ENCODE measurements at regions not wholly inside any gene's neighbourhood (a gene's known extent, or its start where the extent isn't known, plus 50 kb on each side); places are given as distances from the start of the nearest gene placed in this dataset.
A peak's percentile ranks its signal among the peaks of the same experiment; 100 is the strongest.

- POLR2A ChIA-PET: no interaction called here
- H3F3A ChIP-seq (replicated peaks; ENCODE audit: insufficient read depth): peaks cover 4% of the 10 kb centered on the region
- no peak overlapping the region for H3K4me3 ChIP-seq (ENCODE audit: low read depth in 2 of 2, low read length in 1 of 2)
- no peaks in the 10 kb centered on the region for H3K79me2 ChIP-seq (ENCODE audit: insufficient read depth)
- no peak for DNase-seq
- H3K27ac ChIP-seq (ENCODE audit: low read depth in 2 of 2, low read length in 1 of 2): no peak overlapping the region
- no peaks in the 10 kb centered on the region for H3K9me2 ChIP-seq
- CTCF ChIA-PET: interaction anchor here (0.7 to 1.7 kb wide), 3 partner anchors 9 to 18 kb away, joined by 3 to 4 read pairs (median 3); no protein-coding TSS in a partner anchor
- H2AFZ ChIP-seq (ENCODE audit: low read depth): no peak overlapping the region
- no peak overlapping the region for H3K4me2 ChIP-seq
- no peaks in the 10 kb centered on the region for H4K20me1 ChIP-seq (ENCODE audit: insufficient read depth)
- no peaks in the 10 kb centered on the region for H3K36me3 ChIP-seq (replicated peaks in 1 of 2; ENCODE audit: control insufficient read depth in 1 of 2, insufficient read depth in 2 of 2, low read length in 1 of 2)
- H3K27me3 ChIP-seq (ENCODE audit: insufficient read depth): no peaks in the 10 kb centered on the region
- peaks cover 0 to 5% of the 10 kb centered on the region in 2 experiments; a peak in 2 of 4 replicates for H3K4me1 ChIP-seq (ENCODE audit: control insufficient read depth in 1 of 2, insufficient read depth in 2 of 2, low read depth in 1 of 2, low read length in 1 of 2)
- whole genome bisulfite sequencing (ENCODE audit: low lambda C conversion rate): 91% methylated on average over 3 of the region's 3 CpGs
- no peak for TF ChIP-seq TEAD4 (IDR thresholded peaks at IDR 0.05; ENCODE audit: borderline replicate concordance, insufficient read depth)
- no peak for TF ChIP-seq GABPA (IDR thresholded peaks at IDR 0.05; ENCODE audit: low read depth)
- no peak for TF ChIP-seq YY1 (IDR thresholded peaks at IDR 0.05; ENCODE audit: low read depth)
- no peak for TF ChIP-seq TCF12 (IDR thresholded peaks at IDR 0.05)
- no peak for TF ChIP-seq USF1 (IDR thresholded peaks at IDR 0.05; ENCODE audit: borderline replicate concordance, low read depth)
- TF ChIP-seq MEF2A (IDR thresholded peaks at IDR 0.05; ENCODE audit: borderline replicate concordance, low read depth): no peak
- no peak for TF ChIP-seq ELF1 (IDR thresholded peaks at IDR 0.05)
- no peak for TF ChIP-seq CHD2 (IDR thresholded peaks at IDR 0.05; ENCODE audit: low read length, partially characterized antibody)
- no peak overlapping the region for H3K9ac ChIP-seq
- H3K9me3 ChIP-seq: no peaks in the 10 kb centered on the region
Measured at GRCh38 chr6:22007469-22007868, 289.4 kb downstream of the PRL start.

GRCh38 chr6:22008248-22008836 lies 288.5 kb downstream of the PRL start:
- TF ChIP-seq RCOR1 (IDR thresholded peaks at IDR 0.05; ENCODE audit: low read length) (no peak), SMC3 (IDR thresholded peaks at IDR 0.05; ENCODE audit: low read depth, low read length) (no peak), ZBTB33 (IDR thresholded peaks at IDR 0.05; ENCODE audit: borderline replicate concordance, low read depth) (no peak), FOSL2 (IDR thresholded peaks at IDR 0.05; ENCODE audit: borderline replicate concordance, low read depth) (no peak), PBX3 (IDR thresholded peaks at IDR 0.05) (0 out of 2 replicates have a peak, but pooled peaks have one; percentile 8)
- Histone ChIP-seq H3K36me3 (replicated peaks in 1 of 2; ENCODE audit: control insufficient read depth in 1 of 2, insufficient read depth in 2 of 2, low read length in 1 of 2) (no peaks in the 10 kb centered on the region), H2AFZ (ENCODE audit: low read depth) (no peak overlapping the region), H3F3A (replicated peaks; ENCODE audit: insufficient read depth) (peaks cover 4% of the 10 kb centered on the region), H3K4me3 (ENCODE audit: low read depth in 2 of 2, low read length in 1 of 2) (no peak overlapping the region), H3K9ac (no peak overlapping the region), H3K27me3 (ENCODE audit: insufficient read depth) (no peaks in the 10 kb centered on the region), H3K4me1 (ENCODE audit: control insufficient read depth in 1 of 2, insufficient read depth in 2 of 2, low read depth in 1 of 2, low read length in 1 of 2) (peaks cover 0 to 5% of the 10 kb centered on the region in 2 experiments; a peak in 1 of 4 replicates), H3K9me2 (no peaks in the 10 kb centered on the region), H3K79me2 (ENCODE audit: insufficient read depth) (no peaks in the 10 kb centered on the region), H4K20me1 (ENCODE audit: insufficient read depth) (no peaks in the 10 kb centered on the region), H3K4me2 (no peak overlapping the region), H3K9me3 (no peaks in the 10 kb centered on the region), H3K27ac (ENCODE audit: low read depth in 2 of 2, low read length in 1 of 2) (0 out of 4 replicates have a peak overlapping the region, but pooled peaks of 1 of the 2 experiments have one; percentile 4)
- ChIA-PET CTCF (interaction anchor here (0.7 to 1.7 kb wide), 2 partner anchors 10 to 11 kb away, joined by 3 read pairs; no protein-coding TSS in a partner anchor), POLR2A (no interaction called here)
- no peak for DNase-seq
- 89% methylated on average over 3 of the region's 3 CpGs for WGBS (ENCODE audit: low lambda C conversion rate)
